Germinal center (tissue), 1 donor: ENCODE measurements at regions not wholly inside any gene's neighbourhood (a gene's known extent, or its start where the extent isn't known, plus 50 kb on each side); places are given as distances from the start of the nearest gene placed in this dataset.

Experiments
- DNase-seq: peaks from one replicate; pipeline ENCODE4 v3.0.0; 2012; ENCODE audit warnings: mixed read lengths, low spot score

- DNase-seq = no peak
Measured at GRCh38 chr14:87524011-87524410, 469.0 kb downstream of the GALC start.

- no peak for DNase-seq
Measured at GRCh38 chr14:87522575-87522974, 470.4 kb downstream of the GALC start.

GRCh38 chr14:87508333-87508732 is 484.6 kb downstream of the GALC start:
- no peak for DNase-seq

- no peak for DNase-seq
Measured at GRCh38 chr14:87503711-87504110, 489.3 kb downstream of the GALC start.

- DNase-seq = no peak
Measured at GRCh38 chr14:87497301-87497700, 495.7 kb downstream of the GALC start.

GRCh38 chr14:87494010-87494409 is 499.0 kb downstream of the GALC start:
- DNase-seq = no peak

GRCh38 chr14:87492561-87492960 is 500.4 kb downstream of the GALC start:
- no peak for DNase-seq

GRCh38 chr14:87491816-87492215 is 501.2 kb downstream of the GALC start:
- DNase-seq = no peak

- DNase-seq = no peak
Measured at GRCh38 chr14:87489196-87489819, 503.7 kb downstream of the GALC start.

- no peak for DNase-seq
Measured at GRCh38 chr14:87483271-87484260, 509.4 kb downstream of the GALC start.

- DNase-seq = no peak
Measured at GRCh38 chr14:87468531-87468930, 524.5 kb downstream of the GALC start.

- DNase-seq = no peak
Measured at GRCh38 chr14:87467578-87467977, 525.4 kb downstream of the GALC start.

GRCh38 chr14:87465770-87466169 is 527.2 kb downstream of the GALC start:
- no peak for DNase-seq

- DNase-seq = no peak
Measured at GRCh38 chr14:87461704-87462103, 531.3 kb downstream of the GALC start.

GRCh38 chr14:87457720-87458119 is 535.3 kb downstream of the GALC start:
- no peak for DNase-seq

GRCh38 chr14:87450193-87450592 is 542.8 kb downstream of the GALC start:
- DNase-seq = no peak

GRCh38 chr14:87449016-87449415 is 544.0 kb downstream of the GALC start:
- DNase-seq = no peak

GRCh38 chr14:87443787-87444186 is 549.2 kb downstream of the GALC start:
- DNase-seq = no peak

- DNase-seq = no peak
Measured at GRCh38 chr14:87443039-87443438, 549.9 kb downstream of the GALC start.

- DNase-seq = no peak
Measured at GRCh38 chr14:87437158-87437557, 555.8 kb downstream of the GALC start.

- no peak for DNase-seq
Measured at GRCh38 chr14:87434680-87435079, 558.3 kb downstream of the GALC start.

- DNase-seq = no peak
Measured at GRCh38 chr14:87434011-87434410, 559.0 kb downstream of the GALC start.

GRCh38 chr14:87432698-87433097 is 560.3 kb downstream of the GALC start:
- DNase-seq = no peak
